ENCODE measurements at regions not wholly inside any gene's neighbourhood (a gene's known extent, or its start where the extent isn't known, plus 50 kb on each side); places are given as distances from the start of the nearest gene placed in this dataset.
"Not testable (repeated sequence)": the region's sequence is repeated elsewhere in the genome, so short reads cannot be mapped to it uniquely, and the experiment has no call there.

DNA sequence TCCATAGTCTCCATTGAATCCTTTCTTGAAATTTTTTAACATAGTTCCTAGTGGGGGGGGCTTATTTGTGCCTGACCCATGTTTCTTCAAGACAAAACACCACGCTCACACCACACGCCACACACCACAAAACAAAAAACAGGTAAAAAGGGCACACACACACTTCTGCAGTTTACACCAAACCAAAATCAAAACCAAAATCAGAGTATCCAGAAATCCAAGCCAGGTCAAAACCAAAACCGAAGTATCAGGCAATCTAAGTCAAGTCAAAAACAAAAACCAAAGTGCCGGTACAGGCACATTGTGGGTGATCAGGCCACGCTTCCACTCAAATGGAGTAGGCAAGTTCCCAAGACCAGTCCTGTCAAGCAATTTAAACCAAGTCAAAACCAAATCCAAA lies 158.6 kb downstream of the PPIAL4G start:
- POLR2A ChIA-PET; H3K9me1 ChIP-seq (ENCODE audit: control insufficient read depth, insufficient read depth, low read length); H3K9ac ChIP-seq (ENCODE audit: insufficient read depth in 1 of 2, low read depth in 2 of 2, low read length in 2 of 2); H3K36me3 ChIP-seq (ENCODE audit: control insufficient read depth, insufficient read depth, low read length); H3K4me2 ChIP-seq (ENCODE audit: insufficient read depth, low read length); H3K27me3 ChIP-seq (ENCODE audit: control insufficient read depth in 2 of 2, insufficient read depth in 2 of 2, low read length in 2 of 2); BruUV-seq (replicated peaks); in situ Hi-C loops (cut with MboI); FAIRE-seq; DNase-seq (ENCODE audit: extremely low read depth in 1 of 4, low spot score in 3 of 4); H3K4me3 ChIP-seq; H3K4me1 ChIP-seq (replicated peaks in 1 of 2; ENCODE audit: control insufficient read depth in 2 of 2, insufficient read depth in 2 of 2, low read length in 2 of 2); H3K9me3 ChIP-seq (replicated peaks; ENCODE audit: control insufficient read depth, insufficient read depth, low read depth, low read length); H4K20me1 ChIP-seq (replicated peaks; ENCODE audit: control insufficient read depth, insufficient read depth, low read length); H2AFZ ChIP-seq (ENCODE audit: low read depth, low read length); ATAC-seq; H3K27ac ChIP-seq (ENCODE audit: extremely low read depth, low read depth, low read length); intact Hi-C loops (cut with micrococcal nuclease); CTCF ChIA-PET (ENCODE audit: low intra/inter-chr PET ratio); H3K79me2 ChIP-seq (ENCODE audit: control insufficient read depth, insufficient read depth, low read length): not testable (repeated sequence)
- TF ChIP-seq KDM1A (IDR thresholded peaks at IDR 0.05) = peak; percentile 68 to 72; a peak in 2 of 4 replicates
- WGBS (ENCODE audit: insufficient coverage, low coverage, missing lambda C conversion rate) = 36% methylated on average over 5 of the region's 5 CpGs

DNA sequence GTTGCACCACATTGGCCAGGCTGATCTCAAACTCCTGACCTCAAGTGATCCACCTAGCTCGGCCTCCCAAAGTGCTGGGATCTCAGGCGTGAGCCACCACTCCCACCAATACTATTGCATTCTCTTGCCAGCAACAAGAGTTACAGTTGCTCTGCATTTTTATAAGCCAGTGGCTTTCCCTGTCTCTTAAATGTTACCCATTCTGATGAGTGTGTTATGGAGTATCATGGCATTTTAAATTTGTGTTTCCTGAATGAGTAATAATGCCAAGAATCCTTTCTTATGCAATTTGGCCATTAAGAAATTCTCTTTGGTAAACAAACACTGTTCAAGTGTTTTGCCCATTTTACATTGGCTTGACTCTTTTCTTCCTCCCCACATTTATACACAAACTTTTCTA lies 163.0 kb downstream of the PPIAL4G start:
- H3K4me2 ChIP-seq (ENCODE audit: insufficient read depth, low read length); H3K27ac ChIP-seq (ENCODE audit: extremely low read depth, low read depth, low read length); ATAC-seq; CTCF ChIA-PET (ENCODE audit: low intra/inter-chr PET ratio); H4K20me1 ChIP-seq (replicated peaks; ENCODE audit: control insufficient read depth, insufficient read depth, low read length); in situ Hi-C loops (cut with MboI); H3K9ac ChIP-seq (ENCODE audit: insufficient read depth in 1 of 2, low read depth in 2 of 2, low read length in 2 of 2); intact Hi-C loops (cut with micrococcal nuclease); DNase-seq (ENCODE audit: extremely low read depth in 1 of 4, low spot score in 3 of 4); H3K36me3 ChIP-seq (ENCODE audit: control insufficient read depth, insufficient read depth, low read length); H2AFZ ChIP-seq (ENCODE audit: low read depth, low read length); H3K79me2 ChIP-seq (ENCODE audit: control insufficient read depth, insufficient read depth, low read length); H3K9me3 ChIP-seq (replicated peaks; ENCODE audit: control insufficient read depth, insufficient read depth, low read depth, low read length); H3K9me1 ChIP-seq (ENCODE audit: control insufficient read depth, insufficient read depth, low read length); BruUV-seq (replicated peaks); POLR2A ChIA-PET; H3K4me3 ChIP-seq: not testable (repeated sequence)
- Histone ChIP-seq H3K27me3 (ENCODE audit: control insufficient read depth in 2 of 2, insufficient read depth in 2 of 2, low read length in 2 of 2) (peaks cover under 1 to 15% of the 10 kb centered on the region in 2 experiments; a peak in 1 of 5 replicates), H3K4me1 (replicated peaks in 1 of 2; ENCODE audit: control insufficient read depth in 2 of 2, insufficient read depth in 2 of 2, low read length in 2 of 2) (peaks cover 0 to 12% of the 10 kb centered on the region in 2 experiments; a peak in 2 of 5 replicates)
- WGBS (ENCODE audit: insufficient coverage, low coverage, missing lambda C conversion rate) = 32% methylated on average over 2 of the region's 2 CpGs
- peak; percentile 55 for FAIRE-seq
- TF ChIP-seq, protein P1, sequence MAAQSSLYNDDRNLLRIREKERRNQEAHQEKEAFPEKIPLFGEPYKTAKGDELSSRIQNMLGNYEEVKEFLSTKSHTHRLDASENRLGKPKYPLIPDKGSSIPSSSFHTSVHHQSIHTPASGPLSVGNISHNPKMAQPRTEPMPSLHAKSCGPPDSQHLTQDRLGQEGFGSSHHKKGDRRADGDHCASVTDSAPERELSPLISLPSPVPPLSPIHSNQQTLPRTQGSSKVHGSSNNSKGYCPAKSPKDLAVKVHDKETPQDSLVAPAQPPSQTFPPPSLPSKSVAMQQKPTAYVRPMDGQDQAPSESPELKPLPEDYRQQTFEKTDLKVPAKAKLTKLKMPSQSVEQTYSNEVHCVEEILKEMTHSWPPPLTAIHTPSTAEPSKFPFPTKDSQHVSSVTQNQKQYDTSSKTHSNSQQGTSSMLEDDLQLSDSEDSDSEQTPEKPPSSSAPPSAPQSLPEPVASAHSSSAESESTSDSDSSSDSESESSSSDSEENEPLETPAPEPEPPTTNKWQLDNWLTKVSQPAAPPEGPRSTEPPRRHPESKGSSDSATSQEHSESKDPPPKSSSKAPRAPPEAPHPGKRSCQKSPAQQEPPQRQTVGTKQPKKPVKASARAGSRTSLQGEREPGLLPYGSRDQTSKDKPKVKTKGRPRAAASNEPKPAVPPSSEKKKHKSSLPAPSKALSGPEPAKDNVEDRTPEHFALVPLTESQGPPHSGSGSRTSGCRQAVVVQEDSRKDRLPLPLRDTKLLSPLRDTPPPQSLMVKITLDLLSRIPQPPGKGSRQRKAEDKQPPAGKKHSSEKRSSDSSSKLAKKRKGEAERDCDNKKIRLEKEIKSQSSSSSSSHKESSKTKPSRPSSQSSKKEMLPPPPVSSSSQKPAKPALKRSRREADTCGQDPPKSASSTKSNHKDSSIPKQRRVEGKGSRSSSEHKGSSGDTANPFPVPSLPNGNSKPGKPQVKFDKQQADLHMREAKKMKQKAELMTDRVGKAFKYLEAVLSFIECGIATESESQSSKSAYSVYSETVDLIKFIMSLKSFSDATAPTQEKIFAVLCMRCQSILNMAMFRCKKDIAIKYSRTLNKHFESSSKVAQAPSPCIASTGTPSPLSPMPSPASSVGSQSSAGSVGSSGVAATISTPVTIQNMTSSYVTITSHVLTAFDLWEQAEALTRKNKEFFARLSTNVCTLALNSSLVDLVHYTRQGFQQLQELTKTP (IDR thresholded peaks at IDR 0.05; ENCODE audit: low read depth in 1 of 2, partially characterized antibody in 2 of 2) = peak in 1 of 2 experiments; percentile 52

Measured in K562 (cell line).